ENCODE measurements at regions not wholly inside any gene's neighbourhood (a gene's known extent, or its start where the extent isn't known, plus 50 kb on each side); places are given as distances from the start of the nearest gene placed in this dataset.

GRCh38 chr1:82807563-82807962 is 1006.8 kb downstream of the ADGRL2 start:
- TF ChIP-seq, protein P1, sequence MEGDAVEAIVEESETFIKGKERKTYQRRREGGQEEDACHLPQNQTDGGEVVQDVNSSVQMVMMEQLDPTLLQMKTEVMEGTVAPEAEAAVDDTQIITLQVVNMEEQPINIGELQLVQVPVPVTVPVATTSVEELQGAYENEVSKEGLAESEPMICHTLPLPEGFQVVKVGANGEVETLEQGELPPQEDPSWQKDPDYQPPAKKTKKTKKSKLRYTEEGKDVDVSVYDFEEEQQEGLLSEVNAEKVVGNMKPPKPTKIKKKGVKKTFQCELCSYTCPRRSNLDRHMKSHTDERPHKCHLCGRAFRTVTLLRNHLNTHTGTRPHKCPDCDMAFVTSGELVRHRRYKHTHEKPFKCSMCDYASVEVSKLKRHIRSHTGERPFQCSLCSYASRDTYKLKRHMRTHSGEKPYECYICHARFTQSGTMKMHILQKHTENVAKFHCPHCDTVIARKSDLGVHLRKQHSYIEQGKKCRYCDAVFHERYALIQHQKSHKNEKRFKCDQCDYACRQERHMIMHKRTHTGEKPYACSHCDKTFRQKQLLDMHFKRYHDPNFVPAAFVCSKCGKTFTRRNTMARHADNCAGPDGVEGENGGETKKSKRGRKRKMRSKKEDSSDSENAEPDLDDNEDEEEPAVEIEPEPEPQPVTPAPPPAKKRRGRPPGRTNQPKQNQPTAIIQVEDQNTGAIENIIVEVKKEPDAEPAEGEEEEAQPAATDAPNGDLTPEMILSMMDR (conservative IDR thresholded peaks at IDR 0.05): no peak
- no peak for TF ChIP-seq ZFX (IDR thresholded peaks at IDR 0.05)

Data from C4-2B (cell line).